Stimulated activated naive CD8-positive, alpha-beta T cell treated with anti-CD3 and anti-CD28 coated beads, Interleukin-15, Interleukin-2, amounts not matched to agents 100 U/mL and 50 U/mL, for 24 hours (primary cell): ENCODE measurements at regions not wholly inside any gene's neighbourhood (a gene's known extent, or its start where the extent isn't known, plus 50 kb on each side); places are given as distances from the start of the nearest gene placed in this dataset.
"Not testable (repeated sequence)": the region's sequence is repeated elsewhere in the genome, so short reads cannot be mapped to it uniquely, and the experiment has no call there.

Experiments used
- ATAC-seq: fragments of 150-1000 bp; cut with Tn5 transposase; one replicate; pipeline ENCODE4 v1.10.0; 2021
- DNase-seq: peaks from one replicate; pipeline ENCODE4 v3.0.0; 2021

DNA sequence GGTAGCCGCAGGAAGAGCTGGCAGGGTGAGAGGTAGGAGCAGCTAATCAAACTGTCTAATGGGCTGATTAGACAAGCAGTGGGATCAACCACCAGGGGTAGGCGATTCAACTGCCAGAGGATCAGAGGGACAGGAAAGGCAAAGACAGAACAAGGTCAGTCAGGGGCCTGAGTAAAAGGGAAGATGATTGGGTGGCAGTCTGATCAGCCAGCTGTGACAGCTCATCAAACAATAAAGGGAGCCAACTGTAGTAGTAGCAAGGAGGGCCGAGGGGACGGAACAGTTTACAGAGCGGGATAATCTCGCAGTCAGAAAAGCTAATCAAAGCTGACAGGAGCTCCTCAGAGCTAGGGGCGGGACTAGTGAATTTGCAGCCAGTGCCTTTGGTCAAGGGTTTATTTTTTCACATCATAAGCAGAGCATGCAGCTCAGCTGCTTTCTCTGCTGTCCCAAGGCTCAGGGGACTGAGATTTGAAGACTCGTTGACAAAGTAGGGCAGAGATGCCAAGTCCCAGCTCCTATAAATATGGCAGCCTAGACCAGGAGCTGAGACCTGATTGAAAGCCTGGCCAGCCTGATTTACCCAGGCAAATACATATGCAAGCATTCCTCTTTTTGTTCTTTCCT is 418.2 kb downstream of the GABRG2 start:
- DNase-seq (no peak), ATAC-seq (no peak)

DNA sequence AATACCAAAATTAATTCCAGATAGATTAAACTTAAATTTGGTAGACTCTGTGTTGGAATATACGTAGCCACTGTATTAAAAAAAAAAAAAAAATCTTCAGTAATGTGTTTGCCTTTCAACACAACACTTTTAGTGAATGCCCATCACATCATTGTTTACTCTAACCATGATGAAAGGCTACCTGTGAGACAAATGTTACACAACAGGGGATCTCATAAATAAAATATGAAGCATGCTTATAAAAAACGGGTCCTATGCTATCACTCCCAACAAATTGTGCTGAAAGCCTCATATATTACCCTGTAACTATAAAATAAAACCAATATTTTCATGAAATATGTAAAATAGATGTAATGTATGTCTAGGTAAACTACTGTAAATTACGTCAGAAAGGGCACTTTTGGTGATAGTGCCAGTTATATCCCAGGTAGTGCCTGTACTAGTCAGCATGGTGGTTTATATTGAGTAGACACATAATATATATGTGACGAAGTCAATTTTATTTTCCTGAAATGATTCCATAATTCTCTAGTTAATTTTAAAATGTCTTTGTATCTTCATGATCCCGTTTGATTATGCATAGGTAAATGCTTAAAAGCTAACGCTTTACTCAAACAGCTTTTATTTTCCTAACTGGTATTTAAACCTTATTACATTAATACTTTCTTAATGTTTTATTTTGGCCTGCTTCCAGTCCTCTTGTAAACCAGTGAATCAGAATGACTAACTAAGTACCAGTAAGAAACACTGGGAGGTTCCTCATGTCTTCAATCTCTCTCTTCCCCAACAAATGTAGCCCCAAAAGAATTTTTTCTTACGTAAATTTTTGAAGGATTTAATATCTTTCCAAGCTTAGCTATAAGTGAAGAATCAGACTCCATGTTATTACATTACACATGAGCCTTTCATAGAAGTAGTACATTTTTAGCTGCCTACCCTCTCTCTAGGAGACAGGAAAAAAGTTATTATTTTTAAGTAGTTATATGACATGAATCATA is 420.3 kb downstream of the GABRG2 start:
- ATAC-seq: no peak
- DNase-seq: no peak

DNA sequence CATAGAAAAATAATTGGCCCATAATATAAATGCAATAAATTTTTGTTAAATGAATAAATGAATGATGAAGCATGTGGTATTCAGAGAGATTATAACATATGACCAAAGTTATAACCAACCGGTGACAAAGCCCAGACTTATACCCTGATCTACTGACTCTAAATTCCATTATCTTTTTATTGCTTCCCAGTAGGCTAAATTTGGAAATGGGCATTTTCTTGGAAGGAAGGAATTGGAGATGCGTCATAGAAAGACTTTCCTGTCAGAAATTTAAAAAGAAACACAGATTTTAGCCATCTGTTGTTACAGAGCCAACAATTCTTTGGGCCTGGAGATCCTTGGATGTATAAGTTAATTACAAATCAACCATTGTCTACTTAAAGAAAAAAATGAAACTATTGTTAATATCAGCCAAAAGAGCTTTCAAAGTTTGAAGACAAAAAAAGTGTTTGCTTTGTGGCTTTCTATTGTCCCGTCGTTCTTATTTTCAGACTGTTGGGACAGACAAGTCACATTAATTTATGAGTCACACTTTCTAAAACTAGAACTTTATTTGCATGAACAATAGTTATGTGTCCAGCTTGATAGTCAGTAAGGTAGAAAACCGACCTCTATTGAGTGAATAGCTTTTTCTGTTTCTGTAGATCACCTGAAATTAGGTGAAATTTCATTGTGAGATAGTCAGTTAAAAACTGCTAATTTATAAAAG is 428.7 kb downstream of the GABRG2 start:
- DNase-seq: no peak

DNA sequence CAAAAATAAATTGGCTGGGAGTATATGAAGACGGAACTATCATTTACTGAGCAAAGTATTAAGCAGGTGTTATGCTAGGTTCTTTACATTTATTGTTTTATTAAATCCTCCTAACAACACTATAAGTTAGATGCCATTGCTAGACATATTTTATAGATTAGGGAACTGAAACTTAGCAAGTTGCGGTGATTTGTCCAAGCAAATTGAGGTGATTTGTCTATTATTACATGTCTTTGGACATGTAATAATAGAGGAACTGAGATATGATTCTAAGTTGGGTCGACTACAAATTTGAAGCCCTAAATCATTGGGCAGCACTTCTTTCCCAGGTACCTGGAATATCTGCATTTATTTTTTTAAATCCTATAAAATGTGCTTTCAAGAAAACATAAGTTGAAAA is 429.9 kb downstream of the GABRG2 start:
- ATAC-seq: no peak
- DNase-seq: no peak

More for the DNA sequence above, 428.7 kb downstream of the GABRG2 start:
- no peak for ATAC-seq

DNA sequence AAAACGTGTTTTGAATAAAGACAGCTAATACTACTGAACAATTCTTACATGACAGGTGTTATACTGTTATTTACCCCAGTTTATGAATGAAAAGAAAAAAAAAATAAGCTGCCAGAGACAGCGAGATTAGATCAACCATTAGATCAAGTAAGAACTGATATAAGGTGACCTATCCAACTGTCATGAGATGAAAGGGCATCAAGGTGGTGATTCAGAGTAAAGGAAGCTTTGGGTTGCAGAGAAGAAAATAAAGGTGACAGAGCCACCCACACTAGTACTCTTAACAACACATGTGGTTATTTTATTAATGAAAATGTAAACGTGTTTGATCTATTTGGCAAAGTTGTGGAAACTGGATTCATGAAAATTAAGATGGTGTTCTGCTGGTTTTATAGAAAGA is 435.2 kb downstream of the GABRG2 start:
- DNase-seq (no peak), ATAC-seq (no peak)

DNA sequence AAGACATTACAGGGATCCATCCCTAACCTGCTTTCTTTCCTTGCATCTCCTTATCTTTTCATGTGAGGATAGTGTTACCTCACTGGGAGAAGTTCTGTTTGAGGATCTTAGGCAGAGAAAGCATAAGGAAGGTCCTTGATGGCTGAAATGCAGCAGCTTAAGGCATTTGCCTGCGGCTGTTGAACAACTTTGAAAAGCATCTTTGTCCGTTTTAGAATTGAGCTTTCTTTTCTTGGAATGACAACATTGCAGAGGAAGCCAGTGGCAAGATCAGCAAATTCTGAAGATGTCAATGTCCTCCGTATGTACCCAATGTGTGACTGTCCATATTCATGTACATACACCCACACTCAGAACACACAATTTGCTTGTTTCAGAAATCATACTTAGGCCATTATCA is 436.2 kb downstream of the GABRG2 start:
- ATAC-seq (no peak), DNase-seq (no peak)

DNA sequence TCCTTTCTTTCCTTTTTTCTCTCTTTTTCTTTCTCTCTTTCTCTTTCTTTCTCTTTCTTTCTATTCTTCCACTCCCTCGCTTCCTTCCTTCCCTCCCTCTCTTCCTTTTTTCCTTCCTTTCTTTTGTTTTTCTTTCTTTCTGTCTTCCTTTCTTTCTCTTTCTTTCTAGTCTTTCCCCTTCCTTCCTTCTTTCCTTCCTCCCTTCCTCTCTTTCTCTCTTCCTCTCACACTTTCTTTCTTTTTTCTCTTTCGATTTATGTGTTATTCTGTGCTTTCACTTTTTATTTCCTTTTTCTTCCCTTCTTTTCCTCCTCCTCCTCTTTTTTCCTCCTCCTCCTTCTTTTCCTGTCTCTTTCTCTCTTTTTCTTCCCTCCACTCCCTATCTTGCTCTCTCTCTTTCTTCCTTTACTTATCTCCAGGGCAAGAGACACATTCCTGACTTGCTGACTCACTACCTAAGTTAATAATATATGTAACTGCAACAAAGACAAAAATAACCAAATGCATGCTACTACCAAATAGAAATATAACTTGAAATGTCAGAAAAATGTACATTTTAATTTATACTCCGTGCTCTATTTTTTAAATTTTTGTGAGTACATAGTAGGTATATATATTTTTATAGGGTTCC is 445.5 kb downstream of the GABRG2 start:
- DNase-seq (no peak), ATAC-seq (no peak)

DNA sequence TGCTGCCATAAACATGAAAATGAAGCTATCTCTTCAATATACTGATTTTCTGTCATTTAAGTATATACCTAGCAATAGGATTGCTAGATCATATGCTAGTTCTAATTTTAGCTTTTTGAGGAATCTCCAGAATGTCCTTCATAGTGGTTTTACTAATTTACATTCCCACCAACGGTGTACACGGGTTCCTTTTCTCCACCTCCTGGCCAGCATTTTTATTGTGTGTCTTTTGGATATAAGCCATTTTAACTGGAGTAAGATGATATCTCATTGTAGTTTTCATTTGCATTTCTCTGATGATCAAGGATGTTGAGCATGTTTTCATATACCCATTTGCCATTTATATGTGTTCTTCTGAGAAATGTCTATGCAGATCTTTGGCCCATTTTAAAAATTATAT is 446.5 kb downstream of the GABRG2 start:
- ATAC-seq (no peak), DNase-seq (no peak)

DNA sequence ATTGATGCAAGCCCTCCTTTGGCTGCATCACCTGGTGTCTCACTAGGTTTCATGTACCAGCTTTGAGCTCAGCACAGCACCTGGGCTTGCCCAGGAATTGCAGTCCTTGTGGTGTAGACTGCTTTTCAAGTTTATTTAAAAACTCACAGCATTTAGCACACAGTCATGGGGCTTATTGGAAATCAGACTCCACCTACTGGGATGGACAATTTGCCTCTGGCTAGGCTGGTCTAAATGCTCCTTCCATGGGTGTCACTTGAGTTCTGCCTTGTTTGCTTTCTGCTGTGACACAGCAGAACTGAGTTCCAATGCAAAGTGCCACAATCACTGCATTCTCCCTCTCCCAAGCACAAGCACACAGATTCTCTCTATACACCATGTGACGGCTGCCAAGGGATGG is 453.3 kb downstream of the GABRG2 start:
- ATAC-seq (no peak), DNase-seq (no peak)

DNA sequence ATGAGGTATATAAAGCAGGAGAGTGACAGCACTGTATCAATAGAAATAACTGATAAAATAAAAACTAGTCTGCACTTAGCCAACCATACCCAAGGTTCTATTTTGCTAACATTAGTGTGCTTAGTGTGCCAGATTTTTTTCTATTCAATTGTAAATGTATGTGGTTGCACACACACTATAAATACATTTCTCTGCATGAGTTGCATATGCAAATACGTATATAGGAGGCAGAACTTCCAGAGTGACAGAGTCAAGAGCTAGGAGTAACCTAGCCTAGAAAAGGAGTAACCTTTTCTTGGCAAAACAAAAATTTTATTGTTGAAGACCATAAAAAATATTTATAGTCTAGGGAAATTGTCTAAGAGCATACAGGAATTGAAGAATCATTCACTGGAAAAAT is 461.6 kb downstream of the GABRG2 start:
- DNase-seq (no peak), ATAC-seq (no peak)

DNA sequence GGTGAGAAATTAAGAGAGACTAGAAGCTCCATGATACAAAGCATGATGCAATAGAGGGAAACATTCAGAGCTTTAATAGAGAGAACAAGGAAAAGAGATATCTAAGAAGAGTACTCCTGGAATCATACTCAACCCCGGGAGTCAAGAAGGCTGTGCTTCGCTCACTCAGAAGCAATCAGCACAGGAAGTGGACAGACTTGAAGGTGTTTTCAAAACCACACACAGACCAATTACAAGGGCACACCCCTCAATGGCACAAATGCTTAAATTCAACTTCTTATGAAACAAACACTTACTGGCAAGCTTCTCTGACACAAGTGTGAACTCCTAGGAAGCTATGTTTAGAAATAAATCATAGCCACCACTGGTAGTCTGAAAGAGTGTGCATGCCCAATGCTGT is 462.3 kb downstream of the GABRG2 start:
- DNase-seq: no peak
- no peak for ATAC-seq

DNA sequence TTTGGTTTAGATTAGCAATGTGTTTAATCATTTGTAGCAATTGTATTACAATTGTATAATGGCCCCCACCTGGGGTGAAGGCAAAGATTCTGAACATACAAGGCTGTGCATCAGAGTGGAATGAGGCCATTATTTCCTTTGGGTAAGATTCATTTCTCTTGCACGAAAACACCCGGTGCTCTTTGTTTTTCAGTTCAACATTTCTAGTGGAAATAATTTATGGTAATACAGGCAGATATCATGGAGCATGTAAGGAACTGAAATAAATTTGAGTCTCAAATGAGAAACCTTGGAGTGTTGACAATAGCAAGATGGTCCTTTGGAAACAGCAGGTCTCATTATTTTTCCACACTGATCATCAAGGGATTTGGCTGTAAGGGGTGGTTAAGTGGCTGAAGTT is 475.9 kb downstream of the GABRG2 start:
- DNase-seq (no peak), ATAC-seq (no peak)

DNA sequence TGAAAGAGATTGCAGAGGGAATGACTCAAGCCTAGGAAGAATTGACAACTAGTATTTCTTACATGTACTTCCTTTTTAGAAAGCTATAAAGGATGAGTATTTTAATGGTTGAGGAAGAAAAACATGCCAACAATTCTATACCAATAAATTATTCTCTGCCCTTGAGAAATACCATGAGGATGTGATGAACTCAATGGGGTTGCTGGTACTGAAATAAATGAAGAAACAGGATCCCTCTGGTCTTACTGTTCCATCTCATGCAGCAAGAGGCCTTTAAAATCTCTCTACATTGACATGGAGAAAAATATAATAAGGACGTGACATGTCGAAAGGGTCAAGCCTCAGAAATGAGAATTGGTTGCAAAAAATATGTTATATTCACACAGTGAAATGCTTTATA is 477.3 kb downstream of the GABRG2 start:
- DNase-seq: no peak
- no peak for ATAC-seq

DNA sequence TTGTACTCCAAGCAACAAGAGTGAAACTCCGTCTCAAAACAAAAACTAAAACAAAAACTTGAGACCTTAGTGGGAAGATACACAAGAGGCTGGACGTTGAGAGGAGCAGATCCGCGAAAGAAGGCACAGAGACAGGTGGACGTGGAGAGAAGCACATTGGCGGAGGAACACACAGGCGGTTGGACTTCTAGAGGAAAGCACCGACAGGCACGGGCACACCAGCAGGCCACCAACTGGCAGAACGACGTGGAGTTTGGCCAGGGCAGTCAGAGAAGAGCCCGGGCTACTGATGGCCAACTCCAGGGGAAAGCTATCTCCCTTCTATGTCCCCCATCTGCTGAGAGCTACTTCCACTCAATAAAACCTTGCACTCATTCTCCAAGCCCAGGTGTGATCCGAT is 482.7 kb downstream of the GABRG2 start:
- no peak for ATAC-seq
- DNase-seq: no peak

DNA sequence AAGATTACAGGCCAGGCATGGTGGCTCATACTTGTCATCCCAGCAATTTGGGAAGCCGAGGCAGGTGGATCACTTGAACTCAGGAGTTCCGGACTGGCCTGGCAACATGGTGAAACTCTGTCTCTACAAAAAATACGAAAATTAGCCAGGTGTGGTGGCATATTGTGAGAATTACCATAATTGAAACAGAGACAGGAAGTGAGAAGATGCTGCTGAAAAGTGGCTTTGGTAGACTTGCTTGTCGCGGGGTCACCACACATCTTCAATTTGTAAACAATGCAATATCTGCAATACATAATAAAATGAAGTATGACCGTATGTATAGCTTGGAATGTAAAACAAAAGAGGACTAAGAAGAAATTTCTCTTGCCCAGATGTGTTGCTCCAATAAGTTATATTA is 490.5 kb downstream of the GABRG2 start:
- no peak for ATAC-seq

DNA sequence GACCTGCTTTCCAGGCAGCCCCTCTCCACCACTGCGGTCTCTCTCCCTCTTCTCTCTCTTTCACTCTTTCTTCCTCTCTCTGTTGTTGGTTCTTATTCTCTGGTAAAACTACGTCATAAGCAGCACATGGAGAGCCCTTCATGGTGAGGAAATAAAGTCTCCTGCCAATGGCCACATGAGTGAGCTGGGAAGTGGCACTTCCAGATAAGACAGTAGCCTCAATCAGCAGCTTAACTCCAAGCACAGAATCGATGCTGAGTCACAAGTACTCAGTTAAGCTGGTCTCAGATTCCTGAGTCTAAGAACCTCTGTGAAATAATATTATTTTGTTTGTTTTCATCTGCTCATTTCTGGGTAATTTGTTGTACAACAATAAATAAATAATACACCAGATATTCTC is 500.1 kb downstream of the GABRG2 start:
- ATAC-seq (no peak), DNase-seq (no peak)

More for the DNA sequence above, 490.5 kb downstream of the GABRG2 start:
- DNase-seq: no peak

DNA sequence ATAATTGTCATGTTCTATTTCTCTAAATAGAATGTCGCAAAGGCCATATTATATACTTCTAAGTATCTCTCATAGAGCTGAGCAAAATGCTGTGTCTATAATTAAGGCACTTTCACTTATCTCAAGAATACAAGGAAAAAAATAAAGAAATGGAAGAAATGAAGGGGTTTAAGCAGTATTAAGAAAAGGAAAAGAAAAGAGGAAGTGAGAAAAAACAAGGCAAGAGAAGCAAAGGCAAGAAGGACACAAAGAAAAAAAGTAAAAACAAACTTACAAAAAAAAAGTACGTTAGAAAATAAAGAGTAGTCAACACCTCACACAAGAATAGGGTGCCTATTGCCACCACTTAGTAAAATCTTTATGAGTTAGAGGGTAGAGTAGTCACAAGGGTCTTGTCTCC is 506.2 kb downstream of the GABRG2 start:
- ATAC-seq (no peak), DNase-seq (no peak)

DNA sequence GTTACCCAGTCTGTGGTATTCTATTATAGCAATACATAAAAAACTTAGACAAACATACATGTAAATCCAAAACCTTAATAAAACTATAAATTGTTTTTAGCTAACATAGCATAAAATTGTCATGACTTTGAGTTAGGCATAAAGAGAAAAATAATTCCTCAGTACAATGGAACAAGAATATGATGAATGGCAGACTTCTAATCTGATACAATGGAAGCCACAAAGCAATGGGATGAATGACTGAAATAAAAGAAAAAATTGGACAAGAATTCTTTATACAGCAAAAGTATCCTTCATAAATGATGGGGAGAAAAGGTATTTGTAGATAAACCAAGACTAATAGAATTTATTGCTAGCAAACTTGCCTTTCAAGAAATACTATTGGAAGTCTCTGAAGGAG is 524.2 kb downstream of the GABRG2 start:
- DNase-seq (no peak), ATAC-seq (no peak)

DNA sequence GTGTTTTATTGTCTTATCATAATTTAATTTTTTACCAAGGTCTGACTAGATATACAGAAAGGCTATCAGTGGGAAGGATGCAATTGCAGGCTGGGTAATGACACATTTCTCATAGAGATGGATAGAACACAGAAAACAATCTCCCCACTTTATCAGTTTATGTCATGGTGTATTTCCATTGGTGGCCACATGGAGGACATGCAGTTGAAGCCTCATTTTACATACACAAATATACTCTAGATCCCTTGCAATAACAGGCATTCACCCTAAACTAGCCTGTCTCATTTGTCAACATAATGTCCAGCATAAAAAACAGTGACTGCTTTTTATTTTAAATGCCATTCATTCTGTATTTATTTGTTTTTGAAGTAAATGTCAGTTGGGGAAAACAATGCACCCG is 526.3 kb downstream of the GABRG2 start:
- ATAC-seq (no peak), DNase-seq (no peak)

DNA sequence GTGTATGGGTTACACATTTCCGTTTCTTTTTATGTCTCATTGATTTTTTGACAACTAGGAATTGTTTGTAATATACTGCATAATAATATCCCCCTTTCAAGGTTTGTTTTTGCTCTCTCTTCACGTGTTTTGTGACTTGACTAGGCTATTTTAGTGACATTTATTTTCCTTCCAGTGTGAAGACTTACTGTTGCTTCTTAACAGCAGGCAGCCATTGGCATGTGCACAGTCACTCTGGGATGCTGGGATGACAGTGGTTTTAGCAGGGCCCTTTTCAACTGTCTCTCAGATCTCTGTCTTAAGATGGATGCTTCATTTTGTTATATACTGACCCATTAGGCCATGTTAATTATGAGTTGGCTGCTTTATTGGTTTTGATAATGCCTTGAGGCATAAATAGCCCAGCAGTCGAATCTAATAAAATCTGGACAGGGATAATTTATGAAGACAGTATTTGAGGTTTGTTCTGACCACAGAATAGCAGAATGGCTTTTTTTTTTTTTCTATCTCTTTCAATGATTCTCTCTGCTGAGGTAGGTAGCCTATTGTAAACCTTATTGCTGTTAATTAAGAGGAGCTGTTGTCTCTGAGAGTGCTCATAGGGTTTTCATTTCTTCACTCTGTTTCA is 536.0 kb downstream of the GABRG2 start:
- no peak for ATAC-seq
- no peak for DNase-seq

DNA sequence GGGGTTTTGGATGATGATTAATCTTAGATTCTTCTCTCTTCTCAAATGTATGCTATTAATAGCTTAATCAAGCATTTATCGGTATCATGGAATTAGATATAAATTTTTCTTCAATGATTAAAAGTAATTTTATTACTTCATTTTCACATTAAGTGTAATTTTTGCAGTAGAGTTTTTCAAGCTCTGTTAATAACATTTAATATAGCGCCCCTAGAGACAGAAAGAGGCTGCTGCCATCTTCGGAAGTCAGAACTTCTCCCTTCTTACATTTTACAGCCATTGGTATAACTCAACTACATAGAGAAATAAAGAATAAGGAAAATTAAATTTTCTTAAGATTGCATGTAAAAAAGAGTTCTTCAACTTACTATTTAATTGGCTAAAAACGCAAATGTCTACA is 540.3 kb downstream of the GABRG2 start:
- DNase-seq (no peak), ATAC-seq (no peak)

DNA sequence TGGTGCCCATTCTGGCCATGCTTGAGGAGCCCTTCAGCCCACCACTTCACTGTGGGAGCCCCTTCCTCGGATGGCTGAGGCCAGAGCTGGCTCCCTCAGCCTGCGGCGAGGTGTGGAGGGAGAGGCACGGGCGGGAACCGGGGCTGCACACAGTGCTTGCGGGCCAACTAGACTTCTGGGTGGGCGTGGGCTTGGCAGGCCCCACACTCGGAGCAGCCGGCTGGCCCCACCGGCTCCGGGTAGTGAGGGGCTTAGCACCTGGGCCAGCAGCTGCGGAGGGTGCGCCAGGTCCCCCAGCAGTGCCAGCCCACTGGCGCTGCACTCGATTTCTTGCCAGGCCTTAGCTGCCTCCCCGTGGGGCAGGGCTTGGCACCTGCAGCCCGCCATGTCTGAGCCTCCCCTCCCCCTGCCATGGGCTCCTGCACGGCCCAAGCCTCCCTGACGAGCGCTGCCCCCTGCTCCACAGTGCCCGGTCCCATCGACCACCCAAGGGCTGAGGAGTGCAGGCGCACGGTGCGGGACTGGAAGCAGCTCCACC is 554.2 kb downstream of the GABRG2 start:
- ATAC-seq, DNase-seq: not testable (repeated sequence)
